ENCODE measurements at regions not wholly inside any gene's neighbourhood (a gene's known extent, or its start where the extent isn't known, plus 50 kb on each side); places are given as distances from the start of the nearest gene placed in this dataset.

DNA sequence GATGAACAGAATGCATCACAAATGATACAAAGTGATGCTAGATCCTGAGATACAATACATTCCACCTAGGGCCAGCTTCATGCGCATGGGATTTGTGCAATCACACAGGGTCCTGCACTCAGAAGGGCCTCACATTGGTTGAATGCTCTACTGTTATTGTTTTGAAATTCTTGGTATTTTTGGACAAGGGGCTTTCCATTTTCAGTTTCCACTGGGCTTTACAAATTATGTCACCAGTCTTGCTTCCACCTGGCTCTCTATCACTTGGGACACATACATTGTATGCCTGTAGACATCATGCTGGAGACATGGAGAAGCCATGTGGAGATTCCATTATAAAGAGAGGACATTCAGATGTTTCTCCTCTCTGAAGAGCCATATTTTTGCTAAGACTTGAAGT lies 155.8 kb downstream of the NAA11 start:
- TF ChIP-seq POLR2A (IDR thresholded peaks at IDR 0.05) = no peak
- TF ChIP-seq, protein P1, sequence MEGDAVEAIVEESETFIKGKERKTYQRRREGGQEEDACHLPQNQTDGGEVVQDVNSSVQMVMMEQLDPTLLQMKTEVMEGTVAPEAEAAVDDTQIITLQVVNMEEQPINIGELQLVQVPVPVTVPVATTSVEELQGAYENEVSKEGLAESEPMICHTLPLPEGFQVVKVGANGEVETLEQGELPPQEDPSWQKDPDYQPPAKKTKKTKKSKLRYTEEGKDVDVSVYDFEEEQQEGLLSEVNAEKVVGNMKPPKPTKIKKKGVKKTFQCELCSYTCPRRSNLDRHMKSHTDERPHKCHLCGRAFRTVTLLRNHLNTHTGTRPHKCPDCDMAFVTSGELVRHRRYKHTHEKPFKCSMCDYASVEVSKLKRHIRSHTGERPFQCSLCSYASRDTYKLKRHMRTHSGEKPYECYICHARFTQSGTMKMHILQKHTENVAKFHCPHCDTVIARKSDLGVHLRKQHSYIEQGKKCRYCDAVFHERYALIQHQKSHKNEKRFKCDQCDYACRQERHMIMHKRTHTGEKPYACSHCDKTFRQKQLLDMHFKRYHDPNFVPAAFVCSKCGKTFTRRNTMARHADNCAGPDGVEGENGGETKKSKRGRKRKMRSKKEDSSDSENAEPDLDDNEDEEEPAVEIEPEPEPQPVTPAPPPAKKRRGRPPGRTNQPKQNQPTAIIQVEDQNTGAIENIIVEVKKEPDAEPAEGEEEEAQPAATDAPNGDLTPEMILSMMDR (IDR thresholded peaks at IDR 0.05) = no peak
